ENCODE measurements at regions not wholly inside any gene's neighbourhood (a gene's known extent, or its start where the extent isn't known, plus 50 kb on each side); places are given as distances from the start of the nearest gene placed in this dataset.

DNA sequence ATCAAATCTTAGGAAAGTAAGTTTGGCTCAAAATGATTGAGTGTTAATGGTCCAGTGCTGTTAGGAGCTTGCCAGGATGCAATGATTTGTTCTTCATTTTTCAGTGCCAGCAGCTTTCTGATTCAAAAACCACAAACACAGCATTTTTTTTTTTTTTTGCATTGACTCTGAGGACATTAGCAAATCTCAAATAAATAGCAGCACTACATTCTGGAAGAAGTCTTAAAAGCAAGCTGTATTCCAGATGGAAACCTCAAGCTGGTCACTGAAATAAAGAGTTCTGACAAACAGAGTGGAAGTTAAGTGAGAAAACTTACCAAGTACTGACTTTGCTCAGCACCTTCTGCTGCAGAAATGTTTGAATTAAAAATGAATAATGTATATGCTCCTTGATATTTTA, 1653.1 kb upstream of the CDH9 start:
- TF ChIP-seq POLR2A (IDR thresholded peaks at IDR 0.05; ENCODE audit: low read depth) = no peak
- TF ChIP-seq, protein P1, sequence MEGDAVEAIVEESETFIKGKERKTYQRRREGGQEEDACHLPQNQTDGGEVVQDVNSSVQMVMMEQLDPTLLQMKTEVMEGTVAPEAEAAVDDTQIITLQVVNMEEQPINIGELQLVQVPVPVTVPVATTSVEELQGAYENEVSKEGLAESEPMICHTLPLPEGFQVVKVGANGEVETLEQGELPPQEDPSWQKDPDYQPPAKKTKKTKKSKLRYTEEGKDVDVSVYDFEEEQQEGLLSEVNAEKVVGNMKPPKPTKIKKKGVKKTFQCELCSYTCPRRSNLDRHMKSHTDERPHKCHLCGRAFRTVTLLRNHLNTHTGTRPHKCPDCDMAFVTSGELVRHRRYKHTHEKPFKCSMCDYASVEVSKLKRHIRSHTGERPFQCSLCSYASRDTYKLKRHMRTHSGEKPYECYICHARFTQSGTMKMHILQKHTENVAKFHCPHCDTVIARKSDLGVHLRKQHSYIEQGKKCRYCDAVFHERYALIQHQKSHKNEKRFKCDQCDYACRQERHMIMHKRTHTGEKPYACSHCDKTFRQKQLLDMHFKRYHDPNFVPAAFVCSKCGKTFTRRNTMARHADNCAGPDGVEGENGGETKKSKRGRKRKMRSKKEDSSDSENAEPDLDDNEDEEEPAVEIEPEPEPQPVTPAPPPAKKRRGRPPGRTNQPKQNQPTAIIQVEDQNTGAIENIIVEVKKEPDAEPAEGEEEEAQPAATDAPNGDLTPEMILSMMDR (IDR thresholded peaks at IDR 0.05) = no peak
- TF ChIP-seq POLR2AphosphoS5 (IDR thresholded peaks at IDR 0.05) = no peak
